OCI-LY3 (cell line): ENCODE measurements at regions not wholly inside any gene's neighbourhood (a gene's known extent, or its start where the extent isn't known, plus 50 kb on each side); places are given as distances from the start of the nearest gene placed in this dataset.

Experiments used
- EZH2phosphoT487 ChIP-seq: fragments of 200-600 bp; shearing (Covaris generic); IDR thresholded peaks from 2 replicates; pipeline ENCODE4 v1.6.1; 2018; ENCODE audit warnings: antibody characterized with exemption, mixed run types, low read depth
- TF ChIP-seq, protein P1 (sequence below): fragments of 200-600, 300-600 bp; sonication (generic); IDR thresholded peaks from 2 replicates; pipeline ENCODE4 v1.5.1; 2014; ENCODE audit warnings: antibody characterized with exemption, low read length, low read depth

DNA sequence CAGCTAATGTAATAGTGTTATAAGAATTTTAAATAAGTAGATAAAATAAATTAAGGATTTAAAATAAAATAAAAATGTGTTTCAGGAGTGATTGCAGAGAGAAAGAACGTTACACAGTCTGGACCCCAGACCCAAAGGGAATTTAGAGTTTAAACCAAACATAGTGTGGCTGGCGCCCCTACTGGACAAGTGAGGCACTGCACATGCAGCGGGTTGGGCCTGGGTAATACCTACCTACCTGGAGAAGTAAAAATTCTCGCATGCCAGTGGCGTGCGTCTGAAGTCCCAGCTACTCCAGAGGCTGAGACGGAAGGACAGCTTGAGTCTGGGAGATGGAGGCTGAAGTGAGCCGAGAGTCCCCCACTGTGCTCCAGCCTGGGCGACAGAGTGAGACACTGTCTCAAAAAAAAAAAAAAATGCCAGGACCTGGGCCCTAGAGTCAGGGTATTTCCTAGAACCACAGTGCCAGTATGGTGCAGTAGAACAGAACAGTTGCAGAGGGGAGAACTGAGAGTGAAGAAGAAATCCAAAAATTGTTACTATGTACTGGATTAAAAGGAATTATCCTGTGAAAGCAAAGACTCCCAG is 71.4 kb upstream of the TCF21 start:
- TF ChIP-seq, protein P1, sequence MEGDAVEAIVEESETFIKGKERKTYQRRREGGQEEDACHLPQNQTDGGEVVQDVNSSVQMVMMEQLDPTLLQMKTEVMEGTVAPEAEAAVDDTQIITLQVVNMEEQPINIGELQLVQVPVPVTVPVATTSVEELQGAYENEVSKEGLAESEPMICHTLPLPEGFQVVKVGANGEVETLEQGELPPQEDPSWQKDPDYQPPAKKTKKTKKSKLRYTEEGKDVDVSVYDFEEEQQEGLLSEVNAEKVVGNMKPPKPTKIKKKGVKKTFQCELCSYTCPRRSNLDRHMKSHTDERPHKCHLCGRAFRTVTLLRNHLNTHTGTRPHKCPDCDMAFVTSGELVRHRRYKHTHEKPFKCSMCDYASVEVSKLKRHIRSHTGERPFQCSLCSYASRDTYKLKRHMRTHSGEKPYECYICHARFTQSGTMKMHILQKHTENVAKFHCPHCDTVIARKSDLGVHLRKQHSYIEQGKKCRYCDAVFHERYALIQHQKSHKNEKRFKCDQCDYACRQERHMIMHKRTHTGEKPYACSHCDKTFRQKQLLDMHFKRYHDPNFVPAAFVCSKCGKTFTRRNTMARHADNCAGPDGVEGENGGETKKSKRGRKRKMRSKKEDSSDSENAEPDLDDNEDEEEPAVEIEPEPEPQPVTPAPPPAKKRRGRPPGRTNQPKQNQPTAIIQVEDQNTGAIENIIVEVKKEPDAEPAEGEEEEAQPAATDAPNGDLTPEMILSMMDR, result peak; percentile 40
- TF ChIP-seq EZH2phosphoT487, result no peak
